Daoy (cell line): ENCODE measurements at regions not wholly inside any gene's neighbourhood (a gene's known extent, or its start where the extent isn't known, plus 50 kb on each side); places are given as distances from the start of the nearest gene placed in this dataset.

Experiments
- DNase-seq: peaks from one replicate; pipeline ENCODE4 v3.0.0-alpha.2; 2015; ENCODE audit warnings: low read depth

- no peak for DNase-seq
Observed at GRCh38 chr12:4969405-4969804, 59.7 kb downstream of the KCNA1 start.

- no peak for DNase-seq
Observed at GRCh38 chr12:4974217-4974616, 64.5 kb downstream of the KCNA1 start.

GRCh38 chr12:4975574-4975973, 65.9 kb downstream of the KCNA1 start:
- peak; percentile 83 for DNase-seq

- no peak for DNase-seq
Observed at GRCh38 chr12:4977102-4977501, 66.6 kb upstream of the KCNA5 start.

GRCh38 chr12:4978737-4979136, 64.9 kb upstream of the KCNA5 start:
- peak; percentile 86 for DNase-seq

- no peak for DNase-seq
Observed at GRCh38 chr12:4979737-4980136, 63.9 kb upstream of the KCNA5 start.

- DNase-seq: no peak
Observed at GRCh38 chr12:4984344-4984743, 59.3 kb upstream of the KCNA5 start.

- DNase-seq: no peak
Observed at GRCh38 chr12:4984971-4985370, 58.7 kb upstream of the KCNA5 start.

GRCh38 chr12:4985820-4986219, 57.9 kb upstream of the KCNA5 start:
- DNase-seq: no peak

- DNase-seq: peak; percentile 52
Observed at GRCh38 chr12:4987076-4988046, 56.3 kb upstream of the KCNA5 start.

- DNase-seq: no peak
Observed at GRCh38 chr12:4991373-4991772, 52.3 kb upstream of the KCNA5 start.

- no peak for DNase-seq
Observed at GRCh38 chr12:4991801-4992200, 51.9 kb upstream of the KCNA5 start.

- DNase-seq: no peak
Observed at GRCh38 chr12:4992871-4993270, 50.8 kb upstream of the KCNA5 start.
